ENCODE measurements at regions not wholly inside any gene's neighbourhood (a gene's known extent, or its start where the extent isn't known, plus 50 kb on each side); places are given as distances from the start of the nearest gene placed in this dataset.

- Histone ChIP-seq H3K36me3 (ENCODE audit: insufficient read depth, low read length) (no peaks in the 10 kb centered on the region), H2AFZ (ENCODE audit: low read depth, low read length) (no peak overlapping the region), H4K20me1 (ENCODE audit: insufficient read depth, low read length) (no peaks in the 10 kb centered on the region), H3K4me3 (ENCODE audit: low read depth in 1 of 2, low read length in 2 of 2) (no peak overlapping the region), H3K4me1 (ENCODE audit: insufficient read depth, low read length) (no peaks in the 10 kb centered on the region), H3K79me2 (ENCODE audit: insufficient read depth, low read length) (no peaks in the 10 kb centered on the region), H3K4me2 (ENCODE audit: insufficient read depth, low read length) (no peak overlapping the region), H3K27me3 (ENCODE audit: insufficient read depth, low read length, poor library complexity) (no peaks in the 10 kb centered on the region), H3K9me3 (ENCODE audit: insufficient read depth, low read length, severe bottlenecking) (no peaks in the 10 kb centered on the region), H3K9ac (ENCODE audit: low read depth, low read length) (no peak overlapping the region), H3K27ac (ENCODE audit: low read length) (no peak overlapping the region)
- DNase-seq (no peak), ATAC-seq (ENCODE audit: insufficient read depth, low read depth) (no peak)
- no peak for TF ChIP-seq CTCF (IDR thresholded peaks at IDR 0.05; ENCODE audit: borderline replicate concordance, extremely low read depth, low read length, poor library complexity, severe bottlenecking)
Observed at GRCh38 chr6:169944415-169944814, 193.0 kb downstream of the ERMARD start.

GRCh38 chr6:169944061-169944337, 192.6 kb downstream of the ERMARD start:
- no peak overlapping the region for H3K4me2 ChIP-seq (ENCODE audit: insufficient read depth, low read length)
- H3K27me3 ChIP-seq (ENCODE audit: insufficient read depth, low read length, poor library complexity) = no peaks in the 10 kb centered on the region
- no peak for ATAC-seq (ENCODE audit: insufficient read depth, low read depth)

GRCh38 chr6:169943241-169944060, 192.0 kb downstream of the ERMARD start:
- ATAC-seq (ENCODE audit: insufficient read depth, low read depth) (no peak), DNase-seq (no peak)
- H3K27me3 ChIP-seq (ENCODE audit: insufficient read depth, low read length, poor library complexity) = no peaks in the 10 kb centered on the region
- no peaks in the 10 kb centered on the region for H3K79me2 ChIP-seq (ENCODE audit: insufficient read depth, low read length)
- no peaks in the 10 kb centered on the region for H4K20me1 ChIP-seq (ENCODE audit: insufficient read depth, low read length)
- no peak overlapping the region for H3K27ac ChIP-seq (ENCODE audit: low read length)
- H3K36me3 ChIP-seq (ENCODE audit: insufficient read depth, low read length) = no peaks in the 10 kb centered on the region
- H2AFZ ChIP-seq (ENCODE audit: low read depth, low read length) = no peak overlapping the region
- no peak overlapping the region for H3K4me2 ChIP-seq (ENCODE audit: insufficient read depth, low read length)
- H3K9ac ChIP-seq (ENCODE audit: low read depth, low read length) = no peak overlapping the region
- no peaks in the 10 kb centered on the region for H3K4me1 ChIP-seq (ENCODE audit: insufficient read depth, low read length)
- no peak overlapping the region for H3K4me3 ChIP-seq (ENCODE audit: low read depth in 1 of 2, low read length in 2 of 2)
- TF ChIP-seq CTCF (IDR thresholded peaks at IDR 0.05; ENCODE audit: borderline replicate concordance, extremely low read depth, low read length, poor library complexity, severe bottlenecking) = no peak
- no peak for TF ChIP-seq EZH2 (IDR thresholded peaks at IDR 0.05; ENCODE audit: borderline replicate concordance, low read depth, low read length, severe bottlenecking)
- H3K9me3 ChIP-seq (ENCODE audit: insufficient read depth, low read length, severe bottlenecking) = no peaks in the 10 kb centered on the region

More at GRCh38 chr6:169944061-169944337, 192.6 kb downstream of the ERMARD start:
- Histone ChIP-seq H3K36me3 (ENCODE audit: insufficient read depth, low read length) (no peaks in the 10 kb centered on the region), H3K9me3 (ENCODE audit: insufficient read depth, low read length, severe bottlenecking) (no peaks in the 10 kb centered on the region), H3K79me2 (ENCODE audit: insufficient read depth, low read length) (no peaks in the 10 kb centered on the region), H3K4me3 (ENCODE audit: low read depth in 1 of 2, low read length in 2 of 2) (no peak overlapping the region), H3K27ac (ENCODE audit: low read length) (no peak overlapping the region), H3K9ac (ENCODE audit: low read depth, low read length) (no peak overlapping the region), H2AFZ (ENCODE audit: low read depth, low read length) (no peak overlapping the region), H4K20me1 (ENCODE audit: insufficient read depth, low read length) (no peaks in the 10 kb centered on the region), H3K4me1 (ENCODE audit: insufficient read depth, low read length) (no peaks in the 10 kb centered on the region)
- DNase-seq = no peak
- TF ChIP-seq EZH2 (IDR thresholded peaks at IDR 0.05; ENCODE audit: borderline replicate concordance, low read depth, low read length, severe bottlenecking) (no peak), CTCF (IDR thresholded peaks at IDR 0.05; ENCODE audit: borderline replicate concordance, extremely low read depth, low read length, poor library complexity, severe bottlenecking) (no peak)

Data from DND-41 (cell line).